ENCODE measurements at regions not wholly inside any gene's neighbourhood (a gene's known extent, or its start where the extent isn't known, plus 50 kb on each side); places are given as distances from the start of the nearest gene placed in this dataset.

DNA sequence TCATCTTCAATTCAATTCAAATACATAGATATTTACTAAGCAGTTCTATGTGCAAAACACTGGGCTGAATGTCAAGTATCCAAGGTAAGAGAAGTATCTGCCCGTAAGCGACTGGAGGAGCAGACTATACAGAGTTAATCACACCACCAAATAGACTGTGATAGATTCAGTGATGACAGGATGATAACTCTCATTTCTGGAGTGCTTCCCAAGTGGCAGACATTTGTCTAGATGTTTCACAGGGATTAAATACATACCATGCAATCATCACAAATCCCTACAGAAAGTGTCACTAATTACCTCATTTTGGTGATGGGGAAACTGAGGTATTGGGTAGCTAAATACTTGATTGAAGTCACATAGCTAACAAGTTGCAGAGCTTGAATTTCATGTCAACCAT lies 508.7 kb upstream of the TENM4 start:
- DNase-seq: no peak
- no peaks in the 10 kb centered on the region for H3K36me3 ChIP-seq
- ATAC-seq: no peak
- no peak overlapping the region for H3K4me3 ChIP-seq
- H3K27ac ChIP-seq: no peak overlapping the region
- no peaks in the 10 kb centered on the region for H3K27me3 ChIP-seq (ENCODE audit: low read depth)
- H3K4me1 ChIP-seq: no peaks in the 10 kb centered on the region
- TF ChIP-seq, protein P1, sequence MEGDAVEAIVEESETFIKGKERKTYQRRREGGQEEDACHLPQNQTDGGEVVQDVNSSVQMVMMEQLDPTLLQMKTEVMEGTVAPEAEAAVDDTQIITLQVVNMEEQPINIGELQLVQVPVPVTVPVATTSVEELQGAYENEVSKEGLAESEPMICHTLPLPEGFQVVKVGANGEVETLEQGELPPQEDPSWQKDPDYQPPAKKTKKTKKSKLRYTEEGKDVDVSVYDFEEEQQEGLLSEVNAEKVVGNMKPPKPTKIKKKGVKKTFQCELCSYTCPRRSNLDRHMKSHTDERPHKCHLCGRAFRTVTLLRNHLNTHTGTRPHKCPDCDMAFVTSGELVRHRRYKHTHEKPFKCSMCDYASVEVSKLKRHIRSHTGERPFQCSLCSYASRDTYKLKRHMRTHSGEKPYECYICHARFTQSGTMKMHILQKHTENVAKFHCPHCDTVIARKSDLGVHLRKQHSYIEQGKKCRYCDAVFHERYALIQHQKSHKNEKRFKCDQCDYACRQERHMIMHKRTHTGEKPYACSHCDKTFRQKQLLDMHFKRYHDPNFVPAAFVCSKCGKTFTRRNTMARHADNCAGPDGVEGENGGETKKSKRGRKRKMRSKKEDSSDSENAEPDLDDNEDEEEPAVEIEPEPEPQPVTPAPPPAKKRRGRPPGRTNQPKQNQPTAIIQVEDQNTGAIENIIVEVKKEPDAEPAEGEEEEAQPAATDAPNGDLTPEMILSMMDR (IDR thresholded peaks at IDR 0.05): no peak
- intact Hi-C loops (cut with DNase I): no loop called here
- no peaks in the 10 kb centered on the region for H3K9me3 ChIP-seq

DNA sequence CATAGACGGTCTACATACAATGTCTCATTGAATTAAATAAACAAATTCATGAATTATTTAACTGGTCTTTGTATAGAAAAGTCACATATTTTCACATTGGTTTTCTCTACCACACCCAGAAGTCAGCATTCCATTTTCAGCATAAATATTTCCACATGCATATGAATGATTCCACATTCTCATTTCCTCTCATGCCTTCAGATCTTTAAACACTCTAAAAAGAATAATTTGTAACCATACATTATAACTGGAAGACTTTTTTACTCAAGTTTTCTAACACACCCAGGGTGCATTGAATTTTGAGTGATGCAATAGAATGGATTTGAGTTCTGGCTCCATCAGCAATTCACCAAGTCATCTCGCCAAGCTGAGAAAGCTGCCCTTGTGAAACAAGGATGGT lies 501.8 kb upstream of the TENM4 start:
- DNase-seq (no peak), ATAC-seq (no peak)
- no peak overlapping the region for H3K27ac ChIP-seq
- no peaks in the 10 kb centered on the region for H3K27me3 ChIP-seq (ENCODE audit: low read depth)
- TF ChIP-seq, protein P1 (IDR thresholded peaks at IDR 0.05): no peak
- H3K4me1 ChIP-seq: no peaks in the 10 kb centered on the region
- no peaks in the 10 kb centered on the region for H3K36me3 ChIP-seq
- no peak overlapping the region for H3K4me3 ChIP-seq
- intact Hi-C loops (cut with DNase I): no loop called here
- H3K9me3 ChIP-seq: no peaks in the 10 kb centered on the region

DNA sequence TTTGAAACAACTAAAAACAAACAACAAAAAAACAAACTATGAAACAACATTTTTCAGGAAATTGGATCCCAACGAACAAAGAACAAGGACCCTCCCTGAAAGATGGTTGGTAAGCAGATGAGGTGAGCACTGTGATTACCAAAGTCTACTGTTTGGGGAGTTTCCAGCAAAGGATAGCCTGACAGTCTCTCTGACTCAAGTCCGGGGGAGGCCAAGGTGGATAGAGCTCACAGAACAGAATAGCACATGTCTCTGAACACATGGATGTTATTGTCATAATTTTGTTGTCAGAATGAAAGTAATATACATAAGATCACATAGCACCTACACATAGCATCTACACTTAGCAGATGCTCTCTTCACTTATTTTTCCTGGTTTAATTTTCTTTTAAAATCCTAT lies 501.3 kb upstream of the TENM4 start:
- no peaks in the 10 kb centered on the region for H3K27me3 ChIP-seq (ENCODE audit: low read depth)
- no peak overlapping the region for H3K27ac ChIP-seq
- TF ChIP-seq, protein P1 (IDR thresholded peaks at IDR 0.05): no peak
- intact Hi-C loops (cut with DNase I): no loop called here
- H3K36me3 ChIP-seq: no peaks in the 10 kb centered on the region
- no peaks in the 10 kb centered on the region for H3K9me3 ChIP-seq
- ATAC-seq (no peak), DNase-seq (no peak)
- H3K4me3 ChIP-seq: no peak overlapping the region
- H3K4me1 ChIP-seq: no peaks in the 10 kb centered on the region

DNA sequence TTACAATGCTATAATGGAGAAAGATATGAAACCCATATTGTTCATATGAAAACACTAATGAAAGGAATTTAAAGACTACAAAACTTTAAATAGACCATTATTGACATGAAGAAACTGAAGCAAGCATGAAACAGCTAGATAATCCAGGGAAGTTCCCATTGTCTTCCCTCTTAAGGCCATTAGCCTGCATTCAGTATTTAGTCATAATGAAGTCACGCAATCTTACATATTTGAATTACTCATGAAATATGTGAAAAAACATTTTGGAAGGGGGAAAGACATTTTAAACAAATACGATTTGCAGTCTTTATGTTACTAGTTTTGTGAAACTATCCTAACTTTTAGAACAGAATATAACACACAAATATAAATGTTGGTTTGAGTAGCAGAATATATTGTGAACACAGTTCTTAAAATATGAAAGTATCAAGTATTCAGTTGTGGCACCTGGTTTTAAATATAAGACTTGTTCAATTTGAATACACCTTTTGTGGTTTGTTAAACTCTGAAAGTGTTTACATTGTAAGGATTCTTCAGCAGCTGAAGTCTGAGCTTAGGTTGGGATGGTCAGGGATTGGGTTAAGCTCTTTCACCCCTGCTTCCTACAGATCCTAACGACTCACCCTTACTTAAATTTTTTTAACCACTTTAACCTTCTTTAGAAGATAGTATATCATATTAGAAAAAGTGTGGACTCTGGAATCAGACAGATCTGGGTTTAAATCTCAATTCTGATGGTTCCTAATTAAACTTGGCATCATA lies 500.3 kb upstream of the TENM4 start:
- H3K9me3 ChIP-seq: no peaks in the 10 kb centered on the region
- H3K27me3 ChIP-seq (ENCODE audit: low read depth): no peaks in the 10 kb centered on the region
- ATAC-seq (no peak), DNase-seq (no peak)
- no peaks in the 10 kb centered on the region for H3K4me1 ChIP-seq
- TF ChIP-seq, protein P1 (IDR thresholded peaks at IDR 0.05): no peak
- H3K36me3 ChIP-seq: no peaks in the 10 kb centered on the region
- H3K4me3 ChIP-seq: no peak overlapping the region
- no peak overlapping the region for H3K27ac ChIP-seq
- intact Hi-C loops (cut with DNase I): no loop called here

DNA sequence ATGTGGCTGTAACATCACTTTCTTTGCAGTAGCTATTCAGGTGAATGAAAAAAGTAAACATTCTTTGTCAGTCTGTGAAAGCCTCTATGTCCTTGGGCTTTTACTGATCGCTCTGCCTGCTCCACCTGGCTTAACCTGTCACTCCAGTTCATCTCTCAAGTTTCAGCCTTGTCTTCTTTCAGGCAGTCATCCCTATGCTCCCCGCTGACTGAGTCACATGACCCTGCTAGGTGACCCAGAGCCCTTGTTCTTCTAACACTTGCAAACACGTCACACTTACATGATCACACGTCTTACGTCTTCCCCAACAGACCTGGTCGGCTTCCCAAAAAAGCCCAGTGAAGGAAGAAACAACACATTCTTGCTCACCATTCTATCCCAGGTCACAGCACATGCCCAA lies 499.3 kb upstream of the TENM4 start:
- Histone ChIP-seq H3K27me3 (ENCODE audit: low read depth) (no peaks in the 10 kb centered on the region), H3K4me1 (no peaks in the 10 kb centered on the region), H3K4me3 (no peak overlapping the region), H3K27ac (no peak overlapping the region), H3K9me3 (no peaks in the 10 kb centered on the region), H3K36me3 (no peaks in the 10 kb centered on the region)
- intact Hi-C loops (cut with DNase I): no loop called here
- DNase-seq (no peak), ATAC-seq (no peak)
- TF ChIP-seq, protein P1 (IDR thresholded peaks at IDR 0.05): no peak

Data from lower lobe of right lung (tissue), 2 donors.